Erythroblast (primary cell): ENCODE measurements at regions not wholly inside any gene's neighbourhood (a gene's known extent, or its start where the extent isn't known, plus 50 kb on each side); places are given as distances from the start of the nearest gene placed in this dataset.

Experiments used
- GATA1 ChIP-seq: IDR thresholded peaks from 2 replicates; pipeline ENCODE4 v1.6.1; 2011; ENCODE audit warnings: low read depth, mild to moderate bottlenecking, control low read depth, low read length, moderate library complexity
- POLR2A ChIP-seq: IDR thresholded peaks from 2 replicates; pipeline ENCODE4 v1.6.1; 2011; ENCODE audit warnings: mild to moderate bottlenecking, low read length

- TF ChIP-seq POLR2A: no peak
- no peak for TF ChIP-seq GATA1
Measured at GRCh38 chr18:44341759-44342158, 338.9 kb upstream of the SETBP1 start.
